ENCODE measurements at regions not wholly inside any gene's neighbourhood (a gene's known extent, or its start where the extent isn't known, plus 50 kb on each side); places are given as distances from the start of the nearest gene placed in this dataset.

DNA sequence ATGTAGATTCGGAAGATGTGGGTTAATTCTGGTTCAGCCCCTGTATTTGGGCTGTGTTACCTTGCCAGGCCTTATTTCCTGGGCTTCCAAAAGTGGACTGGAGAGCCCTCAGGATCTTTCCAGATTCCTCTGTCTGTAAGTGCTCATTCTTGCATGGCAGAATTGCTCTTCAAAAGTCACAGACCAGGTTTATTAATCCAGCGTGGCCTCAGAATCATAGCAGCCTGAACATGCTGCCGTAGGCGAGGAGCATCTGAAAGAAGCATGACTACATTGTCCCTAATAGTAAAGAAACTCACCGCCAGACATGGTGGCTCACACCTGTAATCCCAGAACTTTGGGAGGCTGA lies 307.8 kb downstream of the GADD45G start:
- Histone ChIP-seq H3K4me1 (replicated peaks) (no peaks in the 10 kb centered on the region), H3K9me3 (no peaks in the 10 kb centered on the region), H3K4me3 (no peak overlapping the region), H3K27me3 (replicated peaks; ENCODE audit: insufficient read depth) (no peaks in the 10 kb centered on the region), H3K36me3 (no peaks in the 10 kb centered on the region), H3K27ac (no peak overlapping the region)
- TF ChIP-seq, protein P1, sequence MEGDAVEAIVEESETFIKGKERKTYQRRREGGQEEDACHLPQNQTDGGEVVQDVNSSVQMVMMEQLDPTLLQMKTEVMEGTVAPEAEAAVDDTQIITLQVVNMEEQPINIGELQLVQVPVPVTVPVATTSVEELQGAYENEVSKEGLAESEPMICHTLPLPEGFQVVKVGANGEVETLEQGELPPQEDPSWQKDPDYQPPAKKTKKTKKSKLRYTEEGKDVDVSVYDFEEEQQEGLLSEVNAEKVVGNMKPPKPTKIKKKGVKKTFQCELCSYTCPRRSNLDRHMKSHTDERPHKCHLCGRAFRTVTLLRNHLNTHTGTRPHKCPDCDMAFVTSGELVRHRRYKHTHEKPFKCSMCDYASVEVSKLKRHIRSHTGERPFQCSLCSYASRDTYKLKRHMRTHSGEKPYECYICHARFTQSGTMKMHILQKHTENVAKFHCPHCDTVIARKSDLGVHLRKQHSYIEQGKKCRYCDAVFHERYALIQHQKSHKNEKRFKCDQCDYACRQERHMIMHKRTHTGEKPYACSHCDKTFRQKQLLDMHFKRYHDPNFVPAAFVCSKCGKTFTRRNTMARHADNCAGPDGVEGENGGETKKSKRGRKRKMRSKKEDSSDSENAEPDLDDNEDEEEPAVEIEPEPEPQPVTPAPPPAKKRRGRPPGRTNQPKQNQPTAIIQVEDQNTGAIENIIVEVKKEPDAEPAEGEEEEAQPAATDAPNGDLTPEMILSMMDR (IDR thresholded peaks at IDR 0.05): no peak
- TF ChIP-seq POLR2A (IDR thresholded peaks at IDR 0.05) (no peak), POLR2AphosphoS5 (IDR thresholded peaks at IDR 0.05) (no peak)
- WGBS: 92% methylated on average over 5 of the region's 5 CpGs
- no peak for DNase-seq (ENCODE audit: low spot score)
- intact Hi-C loops (cut with DNase I): no loop called here

DNA sequence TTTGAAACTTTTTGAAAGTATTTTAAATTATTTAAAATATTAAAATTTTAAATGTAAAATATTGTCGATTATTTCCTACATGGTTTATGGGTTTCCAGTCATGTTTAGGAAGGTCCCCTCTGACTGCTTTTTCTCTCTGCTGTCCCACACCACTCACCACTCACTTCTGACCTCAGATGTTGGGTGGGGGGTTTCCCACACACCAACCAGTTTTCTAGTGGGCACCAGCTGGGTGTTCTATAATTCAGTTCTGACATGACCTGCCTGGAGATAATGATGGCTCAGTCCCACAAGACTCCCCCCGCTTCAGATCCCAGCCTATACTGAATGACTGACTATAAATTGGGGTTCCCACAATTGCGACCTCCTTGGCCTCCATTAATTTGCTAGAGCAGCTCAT lies 310.4 kb downstream of the GADD45G start:
- no peaks in the 10 kb centered on the region for H3K27me3 ChIP-seq (replicated peaks; ENCODE audit: insufficient read depth)
- H3K36me3 ChIP-seq: no peaks in the 10 kb centered on the region
- no peaks in the 10 kb centered on the region for H3K4me1 ChIP-seq (replicated peaks)
- H3K4me3 ChIP-seq: no peak overlapping the region
- H3K9me3 ChIP-seq: no peaks in the 10 kb centered on the region
- no peak for DNase-seq (ENCODE audit: low spot score)
- H3K27ac ChIP-seq: no peak overlapping the region
- intact Hi-C loops (cut with DNase I): no loop called here
- 96% methylated on average over 3 of the region's 3 CpGs for WGBS
- TF ChIP-seq, protein P1 (IDR thresholded peaks at IDR 0.05): no peak
- TF ChIP-seq POLR2A (IDR thresholded peaks at IDR 0.05): no peak
- no peak for TF ChIP-seq POLR2AphosphoS5 (IDR thresholded peaks at IDR 0.05)

DNA sequence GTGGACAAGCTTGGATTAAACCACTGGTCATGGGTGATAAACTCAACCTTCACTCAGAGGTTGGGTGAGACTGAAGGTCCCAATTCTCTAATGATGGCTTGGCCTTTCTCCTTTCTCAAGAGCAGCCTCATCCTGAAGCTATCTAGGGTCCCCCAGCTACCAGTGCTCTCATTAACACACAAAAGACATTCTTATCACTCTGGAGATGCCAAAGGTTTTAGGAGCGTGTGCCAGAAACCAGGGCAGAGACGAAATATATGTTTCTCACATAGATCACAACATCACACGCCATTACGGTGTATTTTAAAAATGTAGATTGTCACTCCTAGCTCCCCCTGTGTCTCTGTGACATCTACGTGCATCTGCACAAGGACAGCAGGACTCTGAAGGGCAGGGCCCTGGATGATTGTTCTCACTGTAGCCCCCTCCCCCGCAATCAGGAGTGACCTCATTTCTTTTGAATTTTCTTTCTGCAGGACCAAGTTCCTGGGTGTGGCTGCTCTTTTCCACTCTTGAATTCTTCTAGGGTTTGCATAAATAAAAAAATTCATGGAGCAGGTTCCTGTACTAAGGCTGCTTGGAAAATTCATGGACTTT lies 311.3 kb downstream of the GADD45G start:
- Histone ChIP-seq H3K27me3 (replicated peaks; ENCODE audit: insufficient read depth) (no peaks in the 10 kb centered on the region), H3K27ac (no peak overlapping the region), H3K4me1 (replicated peaks) (no peaks in the 10 kb centered on the region), H3K9me3 (no peaks in the 10 kb centered on the region), H3K36me3 (no peaks in the 10 kb centered on the region), H3K4me3 (no peak overlapping the region)
- intact Hi-C loops (cut with DNase I): no loop called here
- TF ChIP-seq POLR2A (IDR thresholded peaks at IDR 0.05) (no peak), POLR2AphosphoS5 (IDR thresholded peaks at IDR 0.05) (no peak)
- TF ChIP-seq, protein P1 (IDR thresholded peaks at IDR 0.05): no peak
- DNase-seq (ENCODE audit: low spot score): no peak
- 88% methylated on average over 6 of the region's 6 CpGs for WGBS

DNA sequence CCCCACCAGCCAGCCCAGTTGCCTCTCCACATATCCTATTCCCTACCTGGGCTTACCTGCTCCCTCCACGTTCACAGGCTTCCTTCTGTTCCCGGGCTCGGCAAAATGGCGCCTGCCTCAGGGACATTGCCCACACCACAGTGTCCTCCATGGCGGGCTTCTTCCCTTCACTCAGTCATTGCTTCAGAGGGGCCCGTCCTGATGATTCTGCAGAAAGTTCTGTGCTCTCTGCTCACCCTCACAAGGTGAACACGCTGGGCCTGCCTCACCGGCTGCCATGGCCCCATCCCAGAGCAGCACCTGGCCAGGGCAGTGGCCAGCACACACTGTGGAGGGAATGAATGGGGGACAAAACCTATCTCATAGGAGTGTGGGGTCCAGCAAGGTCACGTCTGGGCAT lies 313.0 kb downstream of the GADD45G start:
- TF ChIP-seq POLR2AphosphoS5 (IDR thresholded peaks at IDR 0.05) (no peak), POLR2A (IDR thresholded peaks at IDR 0.05) (no peak)
- TF ChIP-seq, protein P1 (IDR thresholded peaks at IDR 0.05): no peak
- H3K4me1 ChIP-seq (replicated peaks): no peaks in the 10 kb centered on the region
- DNase-seq (ENCODE audit: low spot score): no peak
- H3K4me3 ChIP-seq: no peak overlapping the region
- H3K36me3 ChIP-seq: no peaks in the 10 kb centered on the region
- intact Hi-C loops (cut with DNase I): no loop called here
- 95% methylated on average over 9 of the region's 9 CpGs for WGBS
- H3K27me3 ChIP-seq (replicated peaks; ENCODE audit: insufficient read depth): no peaks in the 10 kb centered on the region
- H3K27ac ChIP-seq: no peak overlapping the region
- H3K9me3 ChIP-seq: no peaks in the 10 kb centered on the region

DNA sequence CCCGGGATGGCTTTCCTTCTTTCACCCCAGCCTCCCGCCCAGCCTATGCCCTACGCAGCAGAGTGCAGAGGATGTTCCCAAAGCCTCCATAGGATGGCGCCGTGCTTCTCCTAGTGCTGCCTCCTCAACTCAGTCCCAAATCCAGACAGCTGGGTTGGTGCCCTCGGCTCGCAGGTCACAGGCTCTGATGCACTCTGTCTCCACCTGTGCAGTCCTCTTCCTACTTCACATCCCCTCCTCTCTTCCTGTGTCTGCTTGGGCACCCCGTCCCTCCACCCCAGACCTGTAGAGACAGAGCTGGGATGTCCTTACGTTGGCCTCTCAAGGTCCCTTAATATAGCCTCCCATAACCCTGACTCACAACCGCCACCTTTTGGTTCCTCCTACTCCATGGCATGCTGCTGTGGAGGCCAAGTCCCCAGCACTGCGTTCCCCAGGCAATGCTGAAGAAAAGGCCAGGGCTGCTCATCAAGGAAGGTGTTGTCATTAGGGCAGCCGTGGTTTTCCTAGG lies 314.4 kb downstream of the GADD45G start:
- TF ChIP-seq, protein P1 (IDR thresholded peaks at IDR 0.05): peak in 2 of 4 experiments; percentile 19 to 23
- TF ChIP-seq POLR2A (IDR thresholded peaks at IDR 0.05): no peak
- 68% methylated on average over 12 of the region's 12 CpGs for WGBS
- DNase-seq (ENCODE audit: low spot score): no peak

More for the DNA sequence above, 314.4 kb downstream of the GADD45G start:
- H3K36me3 ChIP-seq: no peaks in the 10 kb centered on the region
- H3K27me3 ChIP-seq (replicated peaks; ENCODE audit: insufficient read depth): no peaks in the 10 kb centered on the region
- no peak overlapping the region for H3K27ac ChIP-seq
- intact Hi-C loops (cut with DNase I): no loop called here
- H3K9me3 ChIP-seq: no peaks in the 10 kb centered on the region
- H3K4me3 ChIP-seq: no peak overlapping the region
- no peaks in the 10 kb centered on the region for H3K4me1 ChIP-seq (replicated peaks)
